DND-41 (cell line): ENCODE measurements at regions not wholly inside any gene's neighbourhood (a gene's known extent, or its start where the extent isn't known, plus 50 kb on each side); places are given as distances from the start of the nearest gene placed in this dataset.
"Not testable (repeated sequence)": the region's sequence is repeated elsewhere in the genome, so short reads cannot be mapped to it uniquely, and the experiment has no call there.

Source experiments
- ATAC-seq: fragments of 200-7000 bp; cut with Tn5 transposase; 3 replicates; pipeline ENCODE4 v1.9.1; 2021; ENCODE audit warnings: low read depth; ENCODE audit not compliant: insufficient read depth
- DNase-seq: peaks from one replicate; pipeline ENCODE4 v3.0.0-alpha.2; 2020
- H2AFZ ChIP-seq: 2 replicates; pipeline ENCODE4 v1.6.0; 2012; ENCODE audit warnings: low read depth, low read length
- H3K27ac ChIP-seq: 2 replicates; pipeline ENCODE4 v1.5.1; 2012; ENCODE audit warnings: low read length, inconsistent platforms
- H3K27me3 ChIP-seq: fragments of 200-600 bp; sonication (generic); 2 replicates; pipeline ENCODE4 v1.6.0; 2012; ENCODE audit warnings: low read length, mild to moderate bottlenecking, inconsistent platforms; ENCODE audit not compliant: insufficient read depth, poor library complexity
- H3K36me3 ChIP-seq: 2 replicates; pipeline ENCODE4 v1.5.1; 2012; ENCODE audit warnings: low read length, inconsistent platforms; ENCODE audit not compliant: insufficient read depth
- H3K4me1 ChIP-seq: 2 replicates; pipeline ENCODE4 v1.5.1; 2012; ENCODE audit warnings: mild to moderate bottlenecking, low read length; ENCODE audit not compliant: insufficient read depth
- H3K4me2 ChIP-seq: 2 replicates; pipeline ENCODE4 v1.6.0; 2012; ENCODE audit warnings: mild to moderate bottlenecking, moderate library complexity, low read length, inconsistent platforms; ENCODE audit not compliant: insufficient read depth
- H3K4me3 ChIP-seq, 2 experiments: fragments of 200-600 bp in 1 of 2; shearing (Covaris generic) in 1 of 2; 2 replicates each; pipeline ENCODE4 v1.5.1; 2012 to 2016; ENCODE audit warnings: inconsistent platforms in 2 of 2, low read length in 2 of 2, mild to moderate bottlenecking in 2 of 2, low read depth in 1 of 2, moderate library complexity in 1 of 2
- H3K79me2 ChIP-seq: 2 replicates; pipeline ENCODE4 v1.6.0; 2012; ENCODE audit warnings: low read length, inconsistent platforms; ENCODE audit not compliant: insufficient read depth
- H3K9ac ChIP-seq: 2 replicates; pipeline ENCODE4 v1.6.0; 2012; ENCODE audit warnings: low read depth, mild to moderate bottlenecking, inconsistent platforms, low read length, moderate library complexity
- H3K9me3 ChIP-seq: 2 replicates; pipeline ENCODE4 v1.5.1; 2012; ENCODE audit warnings: low read length, moderate library complexity, mild to moderate bottlenecking, inconsistent platforms; ENCODE audit not compliant: insufficient read depth, severe bottlenecking
- H4K20me1 ChIP-seq: 2 replicates; pipeline ENCODE4 v1.6.0; 2012; ENCODE audit warnings: low read length; ENCODE audit not compliant: insufficient read depth
- CTCF ChIP-seq: IDR thresholded peaks from 2 replicates; pipeline ENCODE4 v1.5.1; 2012; ENCODE audit warnings: borderline replicate concordance, low read length, moderate library complexity, mild to moderate bottlenecking; ENCODE audit not compliant: poor library complexity, severe bottlenecking; ENCODE audit errors: extremely low read depth
- EZH2 ChIP-seq: IDR thresholded peaks from 3 replicates; pipeline ENCODE4 v1.6.1; 2012; ENCODE audit warnings: borderline replicate concordance, low read depth, mild to moderate bottlenecking, moderate library complexity, low read length, inconsistent platforms; ENCODE audit not compliant: severe bottlenecking

- no peak for DNase-seq
- H3K4me1 ChIP-seq, result no peaks in the 10 kb centered on the region
- TF ChIP-seq CTCF (no peak), EZH2 (no peak)
- H3K4me3 ChIP-seq, result no peak overlapping the region
- no peaks in the 10 kb centered on the region for H3K79me2 ChIP-seq
- H3K9ac ChIP-seq, result no peak overlapping the region
- H3K27me3 ChIP-seq, result no peaks in the 10 kb centered on the region
- H3K4me2 ChIP-seq, result no peak overlapping the region
- H3K9me3 ChIP-seq, result no peaks in the 10 kb centered on the region
- no peaks in the 10 kb centered on the region for H4K20me1 ChIP-seq
- no peak overlapping the region for H3K27ac ChIP-seq
- H2AFZ ChIP-seq, result no peak overlapping the region
- H3K36me3 ChIP-seq, result no peaks in the 10 kb centered on the region
- no peak for ATAC-seq
Measured at GRCh38 chr13:22883262-22883840, 297.4 kb upstream of the SGCG start.

- Histone ChIP-seq H3K4me3 (no peak overlapping the region), H3K27me3 (no peaks in the 10 kb centered on the region), H3K4me1 (no peaks in the 10 kb centered on the region), H3K9me3 (no peaks in the 10 kb centered on the region), H2AFZ (no peak overlapping the region), H3K79me2 (no peaks in the 10 kb centered on the region), H3K27ac (no peak overlapping the region), H3K9ac (no peak overlapping the region), H3K4me2 (no peak overlapping the region), H3K36me3 (no peaks in the 10 kb centered on the region), H4K20me1 (no peaks in the 10 kb centered on the region)
- no peak for DNase-seq
- TF ChIP-seq CTCF (no peak), EZH2 (no peak)
- no peak for ATAC-seq
Measured at GRCh38 chr13:22883956-22884355, 296.8 kb upstream of the SGCG start.

GRCh38 chr13:22886061-22886460, 294.7 kb upstream of the SGCG start:
- H3K9ac ChIP-seq, H3K27me3 ChIP-seq, H2AFZ ChIP-seq, H3K4me2 ChIP-seq, H3K27ac ChIP-seq, ATAC-seq, H3K4me1 ChIP-seq, H4K20me1 ChIP-seq, H3K4me3 ChIP-seq, H3K9me3 ChIP-seq, H3K36me3 ChIP-seq, DNase-seq, H3K79me2 ChIP-seq: not testable (repeated sequence)

DNA sequence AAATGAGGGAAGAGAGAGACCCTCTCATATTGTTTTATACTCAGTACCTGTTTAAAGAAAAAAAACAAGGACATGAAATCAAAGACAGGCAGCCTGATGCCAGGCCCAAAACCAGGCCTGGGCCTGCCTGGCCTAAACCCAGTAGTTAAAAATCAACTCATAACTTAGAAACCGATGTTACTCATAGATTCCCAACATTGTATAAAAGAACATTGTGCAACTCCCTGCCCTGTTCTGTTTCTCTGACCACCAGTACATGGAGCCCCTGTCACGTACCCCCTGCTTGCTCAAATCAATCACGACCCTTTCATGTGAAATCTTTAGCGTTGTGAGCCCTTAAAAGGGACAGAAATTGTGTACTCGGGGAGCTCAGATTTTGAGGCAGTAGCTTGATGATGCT, 291.4 kb upstream of the SGCG start:
- ATAC-seq, H3K9ac ChIP-seq, H3K79me2 ChIP-seq: not testable (repeated sequence)

More for the DNA sequence above, 291.4 kb upstream of the SGCG start:
- not testable (repeated sequence) for H3K36me3 ChIP-seq, H3K9me3 ChIP-seq, DNase-seq, H3K4me2 ChIP-seq, H3K27me3 ChIP-seq, H3K4me3 ChIP-seq, H3K4me1 ChIP-seq, H3K27ac ChIP-seq, H4K20me1 ChIP-seq, H2AFZ ChIP-seq
